Thymus (tissue), 11 donors: ENCODE measurements at regions not wholly inside any gene's neighbourhood (a gene's known extent, or its start where the extent isn't known, plus 50 kb on each side); places are given as distances from the start of the nearest gene placed in this dataset.
A peak's percentile ranks its signal among the peaks of the same experiment; 100 is the strongest.

ENCODE experiments used
- DNase-seq, 9 donors: peaks; one replicate each; pipeline ENCODE4 v3.0.0-alpha.2; 2013; ENCODE audit warnings: low spot score in 9 of 9, low read depth in 6 of 9, missing footprints in 1 of 9
- H3K27ac ChIP-seq, 2 donors: one replicate each; pipeline ENCODE4 v1.5.1; 2013; ENCODE audit warnings: control low read depth in 1 of 2, low read depth in 1 of 2, low read length in 1 of 2, mild to moderate bottlenecking in 1 of 2, moderate library complexity in 1 of 2
- H3K27me3 ChIP-seq, 2 donors: one replicate each; pipeline ENCODE4 v1.5.1; 2013; ENCODE audit warnings: low read length in 1 of 2; ENCODE audit not compliant: control insufficient read depth in 2 of 2, insufficient read depth in 1 of 2
- H3K36me3 ChIP-seq, 2 donors: one replicate each; pipeline ENCODE4 v1.5.1; 2013; ENCODE audit warnings: low read length in 1 of 2, mild to moderate bottlenecking in 1 of 2, moderate library complexity in 1 of 2; ENCODE audit not compliant: control insufficient read depth in 2 of 2, insufficient read depth in 2 of 2
- H3K4me1 ChIP-seq, 2 donors: one replicate each; pipeline ENCODE4 v1.5.1; 2013; ENCODE audit warnings: low read length in 2 of 2; ENCODE audit not compliant: control insufficient read depth in 2 of 2, insufficient read depth in 2 of 2
- H3K4me3 ChIP-seq, 2 donors: one replicate each; pipeline ENCODE4 v1.5.1; 2013; ENCODE audit warnings: low read length in 2 of 2, control low read depth in 1 of 2, mild to moderate bottlenecking in 1 of 2
- H3K9me3 ChIP-seq, 2 donors: one replicate each; pipeline ENCODE4 v1.5.1; 2013; ENCODE audit warnings: low read length in 1 of 2, mild to moderate bottlenecking in 1 of 2; ENCODE audit not compliant: control insufficient read depth in 2 of 2, insufficient read depth in 1 of 2
- WGBS: extraction: QIAGEN DNeasy Blood & Tissue Kit; methylation state at CpG from one replicate; pipeline ENCODE4 v1.1.7; 2013; 5-methylcytosine and 5-hydroxymethylcytosine counted together
- donor health status: healthy.

- DNase-seq = no peak
- H3K4me1 ChIP-seq = peaks cover 28 to 36% of the 10 kb centered on the region in 2 donors
Observed at GRCh38 chr13:30121666-30122065, 185.7 kb downstream of the KATNAL1 start.

GRCh38 chr13:30121244-30121643, 186.1 kb downstream of the KATNAL1 start:
- Histone ChIP-seq H3K4me1 (peaks cover 28 to 36% of the 10 kb centered on the region in 2 donors), H3K27me3 (no peaks in the 10 kb centered on the region), H3K9me3 (no peaks in the 10 kb centered on the region), H3K4me3 (no peak overlapping the region), H3K36me3 (no peaks in the 10 kb centered on the region), H3K27ac (no peak overlapping the region)
- 71% methylated on average over 2 of the region's 2 CpGs for WGBS
- no peak for DNase-seq

More at GRCh38 chr13:30121666-30122065, 185.7 kb downstream of the KATNAL1 start:
- Histone ChIP-seq H3K36me3 (no peaks in the 10 kb centered on the region), H3K27me3 (no peaks in the 10 kb centered on the region), H3K9me3 (no peaks in the 10 kb centered on the region), H3K4me3 (no peak overlapping the region), H3K27ac (no peak overlapping the region)

DNA sequence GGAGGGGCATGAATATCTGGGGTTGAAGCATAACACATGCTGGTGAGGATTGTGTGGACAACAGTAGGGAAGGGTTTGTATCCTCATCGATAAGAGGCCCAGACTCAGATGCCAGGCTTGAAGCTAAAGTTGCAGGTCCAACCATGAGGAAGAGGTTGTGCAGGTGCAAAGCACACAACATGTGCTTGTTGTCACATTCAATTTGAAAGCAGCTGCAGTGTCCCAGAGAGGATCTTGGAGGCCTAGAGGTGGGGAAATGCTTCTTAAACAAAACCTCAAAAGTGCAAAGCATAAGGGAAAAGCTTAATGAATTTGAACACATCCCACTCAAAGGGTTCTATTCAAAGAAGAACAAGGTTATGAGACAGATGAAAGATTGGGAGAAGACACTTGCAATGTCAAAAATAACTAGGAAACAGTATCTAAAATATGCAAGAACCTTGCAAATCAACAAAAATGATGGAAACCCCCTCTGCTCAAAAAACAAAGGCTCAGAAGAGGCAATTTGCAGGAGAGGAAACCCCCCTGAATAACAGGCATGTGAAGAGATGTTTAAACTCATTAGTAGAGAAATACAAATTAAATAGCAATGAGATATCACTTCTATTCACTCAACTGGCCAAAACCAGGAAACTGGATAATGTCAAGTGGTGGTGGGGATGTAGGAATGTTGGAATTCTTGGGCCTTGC, 187.1 kb downstream of the KATNAL1 start:
- 41% methylated on average over 1 of the region's 1 CpG for WGBS
- H3K27me3 ChIP-seq = no peaks in the 10 kb centered on the region
- no peaks in the 10 kb centered on the region for H3K9me3 ChIP-seq
- peak in 5 of 9 donors; percentile 48 to 78 (median 58) for DNase-seq
- H3K4me1 ChIP-seq = peaks cover 29 to 36% of the 10 kb centered on the region in 2 donors
- H3K27ac ChIP-seq = peak overlapping the region in 1 of 2 donors; percentile 90
- H3K4me3 ChIP-seq = no peak overlapping the region
- no peaks in the 10 kb centered on the region for H3K36me3 ChIP-seq

DNA sequence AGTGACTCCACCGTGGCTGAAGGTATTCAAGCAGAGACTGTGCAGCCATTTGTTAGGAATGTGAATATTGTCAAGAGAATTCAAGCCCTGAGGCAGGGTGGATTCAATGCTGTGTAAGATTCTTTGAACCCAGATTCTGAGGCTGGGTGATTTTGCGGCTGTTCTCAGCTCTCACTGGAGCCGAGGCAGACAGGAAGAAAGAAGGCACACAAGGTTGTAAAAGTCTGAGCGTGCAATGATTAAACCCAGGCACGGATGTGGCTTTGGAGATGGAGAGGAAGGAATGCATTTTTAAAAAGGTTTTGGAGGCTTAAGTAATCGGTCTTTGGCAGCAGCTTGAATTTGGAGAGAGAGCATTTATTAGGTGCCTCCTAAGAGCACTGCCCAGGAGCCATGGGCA, 187.9 kb downstream of the KATNAL1 start:
- Histone ChIP-seq H3K27me3 (no peaks in the 10 kb centered on the region), H3K4me3 (no peak overlapping the region), H3K36me3 (no peaks in the 10 kb centered on the region), H3K27ac (peak overlapping the region; percentile 70 to 90), H3K4me1 (peaks cover 32 to 40% of the 10 kb centered on the region in 2 donors), H3K9me3 (no peaks in the 10 kb centered on the region)
- peak in 7 of 9 donors; percentile 52 to 90 (median 72) for DNase-seq
- WGBS = 8% methylated on average over 6 of the region's 6 CpGs

GRCh38 chr13:30116379-30116778, 191.0 kb downstream of the KATNAL1 start:
- no peaks in the 10 kb centered on the region for H3K27me3 ChIP-seq
- H3K36me3 ChIP-seq = no peaks in the 10 kb centered on the region
- H3K27ac ChIP-seq = no peak overlapping the region
- peaks cover 30 to 45% of the 10 kb centered on the region in 2 donors for H3K4me1 ChIP-seq
- no peak for DNase-seq
- no peaks in the 10 kb centered on the region for H3K9me3 ChIP-seq
- H3K4me3 ChIP-seq = no peak overlapping the region
- WGBS = 95% methylated on average over 6 of the region's 6 CpGs

GRCh38 chr13:30115257-30115600, 192.1 kb downstream of the KATNAL1 start:
- Histone ChIP-seq H3K27ac (no peak overlapping the region), H3K36me3 (no peaks in the 10 kb centered on the region), H3K27me3 (no peaks in the 10 kb centered on the region), H3K4me3 (peak overlapping the region in 1 of 2 donors; percentile 76), H3K9me3 (no peaks in the 10 kb centered on the region), H3K4me1 (peaks cover 20 to 34% of the 10 kb centered on the region in 2 donors)
- 51% methylated on average over 9 of the region's 9 CpGs for WGBS
- no peak for DNase-seq

- no peaks in the 10 kb centered on the region for H3K27me3 ChIP-seq
- H3K4me1 ChIP-seq = peaks cover 15 to 29% of the 10 kb centered on the region in 2 donors
- peak; percentile 79 to 94 (median 86) for DNase-seq
- WGBS = under 1% methylated on average over 67 of the region's 67 CpGs
- peak overlapping the region; percentile 41 to 76 for H3K4me3 ChIP-seq
- no peaks in the 10 kb centered on the region for H3K9me3 ChIP-seq
- H3K27ac ChIP-seq = peak overlapping the region in 1 of 2 donors; percentile 55
- H3K36me3 ChIP-seq = no peaks in the 10 kb centered on the region
Observed at GRCh38 chr13:30114571-30115256, 192.6 kb downstream of the KATNAL1 start.

DNA sequence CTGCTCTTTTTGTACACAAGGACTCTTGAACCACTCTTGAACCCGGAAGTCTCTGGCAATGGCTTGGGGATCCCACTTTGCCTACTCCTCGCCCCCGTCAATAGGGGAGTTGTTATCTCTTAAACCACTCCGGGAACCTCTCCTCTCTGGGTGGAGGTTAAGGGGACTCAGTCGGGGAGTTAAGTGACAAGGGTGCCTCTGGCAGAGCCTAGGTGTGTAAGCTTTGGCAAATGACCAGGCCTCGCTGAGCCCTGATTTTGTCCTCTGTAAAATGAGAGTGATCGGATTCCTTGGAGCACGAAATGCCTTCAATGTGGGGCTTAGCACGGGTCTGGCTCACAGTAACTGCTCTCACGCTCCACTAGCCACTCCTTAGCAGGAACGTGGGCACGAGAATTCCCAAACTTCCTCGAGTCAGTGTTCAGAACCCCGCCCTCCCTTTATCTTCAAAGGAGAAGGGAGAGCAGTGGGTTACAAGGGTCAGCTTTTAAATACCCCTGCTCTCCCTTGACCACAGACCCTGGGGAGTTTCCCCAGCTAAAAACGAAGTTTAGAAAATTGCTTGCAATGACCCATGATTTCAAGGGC, 193.3 kb downstream of the KATNAL1 start:
- WGBS = 88% methylated on average over 15 of the region's 15 CpGs
- H3K9me3 ChIP-seq = no peaks in the 10 kb centered on the region
- H3K4me3 ChIP-seq = peak overlapping the region; percentile 41 to 76
- H3K4me1 ChIP-seq = peaks cover 10 to 23% of the 10 kb centered on the region in 2 donors
- H3K27me3 ChIP-seq = no peaks in the 10 kb centered on the region
- no peak overlapping the region for H3K27ac ChIP-seq
- no peak for DNase-seq
- H3K36me3 ChIP-seq = no peaks in the 10 kb centered on the region

GRCh38 chr13:30113551-30113950, 193.8 kb downstream of the KATNAL1 start:
- Histone ChIP-seq H3K36me3 (no peaks in the 10 kb centered on the region), H3K9me3 (no peaks in the 10 kb centered on the region), H3K4me3 (no peak overlapping the region), H3K4me1 (peaks cover 8 to 19% of the 10 kb centered on the region in 2 donors), H3K27me3 (no peaks in the 10 kb centered on the region), H3K27ac (no peak overlapping the region)
- 94% methylated on average over 5 of the region's 5 CpGs for WGBS
- no peak for DNase-seq
